ENCODE measurements at regions not wholly inside any gene's neighbourhood (a gene's known extent, or its start where the extent isn't known, plus 50 kb on each side); places are given as distances from the start of the nearest gene placed in this dataset.

DNA sequence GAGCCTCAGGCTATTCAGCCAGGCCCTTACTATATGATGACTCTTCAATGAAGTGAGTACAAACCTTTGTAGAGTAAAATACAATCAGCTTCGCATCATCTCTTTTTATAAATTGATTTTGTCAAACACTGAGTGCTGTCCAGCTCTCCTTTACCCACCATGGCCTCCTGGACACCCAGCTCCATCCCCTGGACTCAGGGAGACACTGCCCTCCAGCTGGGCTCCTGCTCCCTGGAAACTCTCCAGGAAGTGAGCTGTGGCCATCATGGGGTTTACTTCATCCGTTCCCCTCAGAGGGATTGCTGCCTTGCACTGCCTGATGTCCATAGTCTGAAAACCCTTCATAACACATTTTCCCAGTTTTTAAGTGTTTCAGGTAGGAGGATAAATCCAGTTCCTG lies 82.5 kb upstream of the XIRP2 start:
- TF ChIP-seq, protein P1, sequence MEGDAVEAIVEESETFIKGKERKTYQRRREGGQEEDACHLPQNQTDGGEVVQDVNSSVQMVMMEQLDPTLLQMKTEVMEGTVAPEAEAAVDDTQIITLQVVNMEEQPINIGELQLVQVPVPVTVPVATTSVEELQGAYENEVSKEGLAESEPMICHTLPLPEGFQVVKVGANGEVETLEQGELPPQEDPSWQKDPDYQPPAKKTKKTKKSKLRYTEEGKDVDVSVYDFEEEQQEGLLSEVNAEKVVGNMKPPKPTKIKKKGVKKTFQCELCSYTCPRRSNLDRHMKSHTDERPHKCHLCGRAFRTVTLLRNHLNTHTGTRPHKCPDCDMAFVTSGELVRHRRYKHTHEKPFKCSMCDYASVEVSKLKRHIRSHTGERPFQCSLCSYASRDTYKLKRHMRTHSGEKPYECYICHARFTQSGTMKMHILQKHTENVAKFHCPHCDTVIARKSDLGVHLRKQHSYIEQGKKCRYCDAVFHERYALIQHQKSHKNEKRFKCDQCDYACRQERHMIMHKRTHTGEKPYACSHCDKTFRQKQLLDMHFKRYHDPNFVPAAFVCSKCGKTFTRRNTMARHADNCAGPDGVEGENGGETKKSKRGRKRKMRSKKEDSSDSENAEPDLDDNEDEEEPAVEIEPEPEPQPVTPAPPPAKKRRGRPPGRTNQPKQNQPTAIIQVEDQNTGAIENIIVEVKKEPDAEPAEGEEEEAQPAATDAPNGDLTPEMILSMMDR (IDR thresholded peaks at IDR 0.05; ENCODE audit: insufficient read depth, low read length) = no peak
- TF ChIP-seq, protein P2, sequence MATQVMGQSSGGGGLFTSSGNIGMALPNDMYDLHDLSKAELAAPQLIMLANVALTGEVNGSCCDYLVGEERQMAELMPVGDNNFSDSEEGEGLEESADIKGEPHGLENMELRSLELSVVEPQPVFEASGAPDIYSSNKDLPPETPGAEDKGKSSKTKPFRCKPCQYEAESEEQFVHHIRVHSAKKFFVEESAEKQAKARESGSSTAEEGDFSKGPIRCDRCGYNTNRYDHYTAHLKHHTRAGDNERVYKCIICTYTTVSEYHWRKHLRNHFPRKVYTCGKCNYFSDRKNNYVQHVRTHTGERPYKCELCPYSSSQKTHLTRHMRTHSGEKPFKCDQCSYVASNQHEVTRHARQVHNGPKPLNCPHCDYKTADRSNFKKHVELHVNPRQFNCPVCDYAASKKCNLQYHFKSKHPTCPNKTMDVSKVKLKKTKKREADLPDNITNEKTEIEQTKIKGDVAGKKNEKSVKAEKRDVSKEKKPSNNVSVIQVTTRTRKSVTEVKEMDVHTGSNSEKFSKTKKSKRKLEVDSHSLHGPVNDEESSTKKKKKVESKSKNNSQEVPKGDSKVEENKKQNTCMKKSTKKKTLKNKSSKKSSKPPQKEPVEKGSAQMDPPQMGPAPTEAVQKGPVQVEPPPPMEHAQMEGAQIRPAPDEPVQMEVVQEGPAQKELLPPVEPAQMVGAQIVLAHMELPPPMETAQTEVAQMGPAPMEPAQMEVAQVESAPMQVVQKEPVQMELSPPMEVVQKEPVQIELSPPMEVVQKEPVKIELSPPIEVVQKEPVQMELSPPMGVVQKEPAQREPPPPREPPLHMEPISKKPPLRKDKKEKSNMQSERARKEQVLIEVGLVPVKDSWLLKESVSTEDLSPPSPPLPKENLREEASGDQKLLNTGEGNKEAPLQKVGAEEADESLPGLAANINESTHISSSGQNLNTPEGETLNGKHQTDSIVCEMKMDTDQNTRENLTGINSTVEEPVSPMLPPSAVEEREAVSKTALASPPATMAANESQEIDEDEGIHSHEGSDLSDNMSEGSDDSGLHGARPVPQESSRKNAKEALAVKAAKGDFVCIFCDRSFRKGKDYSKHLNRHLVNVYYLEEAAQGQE (IDR thresholded peaks at IDR 0.05; ENCODE audit: insufficient replicate concordance, low read depth) = no peak
- TF ChIP-seq GABPA (IDR thresholded peaks at IDR 0.05; ENCODE audit: low read depth) (no peak), POLR2AphosphoS5 (IDR thresholded peaks at IDR 0.05; ENCODE audit: low read depth) (no peak)

Measured in HL-60 (cell line).